ENCODE measurements at regions not wholly inside any gene's neighbourhood (a gene's known extent, or its start where the extent isn't known, plus 50 kb on each side); places are given as distances from the start of the nearest gene placed in this dataset.
"Not testable (repeated sequence)": the region's sequence is repeated elsewhere in the genome, so short reads cannot be mapped to it uniquely, and the experiment has no call there.

- FAIRE-seq = no peak
These were observed 68.1 kb upstream of the GRXCR1 start for GRCh38 chr4:42824278-42824977.

GRCh38 chr4:42821230-42821629, 71.3 kb upstream of the GRXCR1 start:
- no peak for FAIRE-seq

GRCh38 chr4:42819863-42820514, 72.5 kb upstream of the GRXCR1 start:
- FAIRE-seq = no peak

- no peak for FAIRE-seq
These were observed 74.6 kb upstream of the GRXCR1 start for GRCh38 chr4:42817913-42818312.

- no peak for FAIRE-seq
These were observed 75.6 kb upstream of the GRXCR1 start for GRCh38 chr4:42816880-42817400.

GRCh38 chr4:42816189-42816879, 76.2 kb upstream of the GRXCR1 start:
- FAIRE-seq = no peak

GRCh38 chr4:42809419-42810084, 83.0 kb upstream of the GRXCR1 start:
- no peak for FAIRE-seq

- FAIRE-seq = no peak
These were observed 86.1 kb upstream of the GRXCR1 start for GRCh38 chr4:42806303-42806835.

GRCh38 chr4:42789041-42789567, 103.4 kb upstream of the GRXCR1 start:
- FAIRE-seq = no peak

GRCh38 chr4:42787079-42787463, 105.4 kb upstream of the GRXCR1 start:
- FAIRE-seq = no peak

- no peak for FAIRE-seq
These were observed 106.0 kb upstream of the GRXCR1 start for GRCh38 chr4:42786350-42787078.

- no peak for FAIRE-seq
These were observed 106.7 kb upstream of the GRXCR1 start for GRCh38 chr4:42785817-42786216.

GRCh38 chr4:42781315-42781714, 111.2 kb upstream of the GRXCR1 start:
- FAIRE-seq = no peak

GRCh38 chr4:42778349-42778748, 114.2 kb upstream of the GRXCR1 start:
- FAIRE-seq = no peak

- no peak for FAIRE-seq
These were observed 111.3 kb upstream of the ATP8A1 start for GRCh38 chr4:42768125-42768748.

- FAIRE-seq = no peak
These were observed 110.8 kb upstream of the ATP8A1 start for GRCh38 chr4:42767669-42768068.

GRCh38 chr4:42761804-42762203, 104.9 kb upstream of the ATP8A1 start:
- no peak for FAIRE-seq

GRCh38 chr4:42754965-42755364, 98.1 kb upstream of the ATP8A1 start:
- not testable (repeated sequence) for FAIRE-seq

GRCh38 chr4:42751587-42751986, 94.7 kb upstream of the ATP8A1 start:
- FAIRE-seq = no peak

GRCh38 chr4:42750856-42751255, 94.0 kb upstream of the ATP8A1 start:
- FAIRE-seq = no peak

GRCh38 chr4:42750091-42750490, 93.2 kb upstream of the ATP8A1 start:
- no peak for FAIRE-seq

- no peak for FAIRE-seq
These were observed 91.1 kb upstream of the ATP8A1 start for GRCh38 chr4:42747971-42748370.
